GM23338 (cell line): ENCODE measurements at regions not wholly inside any gene's neighbourhood (a gene's known extent, or its start where the extent isn't known, plus 50 kb on each side); places are given as distances from the start of the nearest gene placed in this dataset.

Source experiments
- ATAC-seq: fragments of 200-7000 bp; cut with Tn5 transposase; 3 replicates; pipeline ENCODE4 v1.9.1; 2020
- DNase-seq: peaks from one replicate; pipeline ENCODE4 v3.0.0-alpha.2; 2015; ENCODE audit warnings: low spot score
- H2AFZ ChIP-seq: fragments of 200-600 bp; sonication (generic); 2 replicates; pipeline ENCODE4 v1.8.0; 2016; ENCODE audit warnings: antibody characterized with exemption, mild to moderate bottlenecking, moderate library complexity
- H3F3A ChIP-seq: fragments of 200-600 bp; sonication (generic); replicated peaks from 2 replicates; pipeline ENCODE4 v1.8.0; 2017; ENCODE audit warnings: antibody characterized with exemption, mixed run types, low read depth
- H3K27ac ChIP-seq: fragments of 200-600 bp; sonication (generic); 2 replicates; pipeline ENCODE4 v1.6.1; 2016; ENCODE audit warnings: low read depth
- H3K27me3 ChIP-seq: fragments of 200-600 bp; sonication (generic); 2 replicates; pipeline ENCODE4 v1.8.0; 2016; ENCODE audit warnings: mild to moderate bottlenecking, mixed run types, moderate library complexity; ENCODE audit not compliant: insufficient read depth
- H3K36me3 ChIP-seq: fragments of 200-600 bp; sonication (generic); 2 replicates; pipeline ENCODE4 v1.8.0; 2016; ENCODE audit warnings: mild to moderate bottlenecking; ENCODE audit not compliant: insufficient read depth
- H3K4me1 ChIP-seq: fragments of 200-600 bp; sonication (generic); 2 replicates; pipeline ENCODE4 v1.8.0; 2016; ENCODE audit warnings: mild to moderate bottlenecking, moderate library complexity; ENCODE audit not compliant: insufficient read depth
- H3K4me2 ChIP-seq: fragments of 200-600 bp; sonication (generic); 2 replicates; pipeline ENCODE4 v1.7.1; 2017; ENCODE audit warnings: mixed run types
- H3K4me3 ChIP-seq: fragments of 200-600 bp; sonication (generic); 2 replicates; pipeline ENCODE4 v1.6.1; 2016; ENCODE audit warnings: mixed run types
- H3K79me2 ChIP-seq: fragments of 200-600 bp; sonication (generic); replicated peaks from 2 replicates; pipeline ENCODE4 v1.8.0; 2017; ENCODE audit warnings: mild to moderate bottlenecking; ENCODE audit not compliant: insufficient read depth
- H3K9me2 ChIP-seq: fragments of 200-600 bp; sonication (generic); 2 replicates; pipeline ENCODE4 v1.8.0; 2017; ENCODE audit not compliant: insufficient read depth
- H4K20me1 ChIP-seq: fragments of 200-600 bp; sonication (generic); replicated peaks from 2 replicates; pipeline ENCODE4 v1.8.0; 2017; ENCODE audit warnings: mild to moderate bottlenecking; ENCODE audit not compliant: insufficient read depth
- H3K27ac Mint-ChIP-seq: 2 replicates; pipeline ENCODE4 v1.8.0; 2020; ENCODE audit warnings: inconsistent platforms, mild to moderate bottlenecking, moderate library complexity, mixed read lengths
- H3K27me3 Mint-ChIP-seq: 3 replicates; pipeline ENCODE4 v1.8.0; 2022; ENCODE audit warnings: low read depth, mild to moderate bottlenecking, moderate library complexity, mixed read lengths, inconsistent platforms; ENCODE audit not compliant: insufficient read depth, poor library complexity
- H3K36me3 Mint-ChIP-seq: 3 replicates; pipeline ENCODE4 v1.8.0; 2021; ENCODE audit warnings: low read depth, mild to moderate bottlenecking, inconsistent platforms, moderate library complexity, mixed read lengths
- H3K4me1 Mint-ChIP-seq: 3 replicates; pipeline ENCODE4 v1.8.0; 2020; ENCODE audit warnings: mild to moderate bottlenecking, inconsistent platforms, mixed read lengths
- H3K4me3 Mint-ChIP-seq: 3 replicates; pipeline ENCODE4 v1.8.0; 2021; ENCODE audit warnings: moderate library complexity, mild to moderate bottlenecking, inconsistent platforms, mixed read lengths
- H3K9me3 Mint-ChIP-seq: 3 replicates; pipeline ENCODE4 v1.8.0; 2020; ENCODE audit warnings: moderate library complexity, mild to moderate bottlenecking, inconsistent platforms, mixed read lengths
- EZH2 ChIP-seq: fragments of 200-600 bp; sonication (generic); IDR thresholded peaks from one replicate; pipeline ENCODE4 v1.8.0; 2017; ENCODE audit warnings: antibody characterized with exemption, mild to moderate bottlenecking, low read depth; ENCODE audit not compliant: unreplicated experiment
- JUNB ChIP-seq: IDR thresholded peaks from one replicate; pipeline ENCODE4 v1.6.1; 2016; ENCODE audit warnings: antibody characterized with exemption; ENCODE audit not compliant: unreplicated experiment
- NANOG ChIP-seq: IDR thresholded peaks from 2 replicates; pipeline ENCODE4 v1.6.1; 2016; ENCODE audit warnings: antibody characterized with exemption, borderline replicate concordance
- STAT1 ChIP-seq: IDR thresholded peaks from one replicate; pipeline ENCODE4 v1.6.1; 2016; ENCODE audit warnings: antibody characterized with exemption; ENCODE audit not compliant: unreplicated experiment
- ZNF331 ChIP-seq: fragments of 250-450 bp; sonication (Bioruptor Pico); IDR thresholded peaks from 2 replicates; pipeline ENCODE4 v1.5.0; 2020; ENCODE audit warnings: low read depth, mild to moderate bottlenecking, moderate library complexity
- TF ChIP-seq, protein P1 (sequence below): IDR thresholded peaks from one replicate; pipeline ENCODE4 v1.6.1; 2018; ENCODE audit warnings: antibody characterized with exemption; ENCODE audit not compliant: unreplicated experiment
- TF ChIP-seq, protein P2 (sequence below): IDR thresholded peaks from 2 replicates; pipeline ENCODE4 v1.6.1; 2016; ENCODE audit warnings: antibody characterized with exemption
- TF ChIP-seq, protein P3 (sequence below): fragments of 250-450 bp; sonication (Bioruptor Pico); IDR thresholded peaks from 2 replicates; pipeline ENCODE4 v1.5.0; 2020; ENCODE audit warnings: mild to moderate bottlenecking, moderate library complexity
- TF ChIP-seq, protein P4 (sequence below), 2 experiments: fragments of 200-600 bp in 1 of 2; sonication (generic) in 1 of 2; conservative IDR thresholded peaks; 2 replicates each; pipeline versions ENCODE4 v1.5.1 to v1.6.1; 2016 to 2017; ENCODE audit warnings: antibody characterized with exemption in 2 of 2, low read depth in 2 of 2, mild to moderate bottlenecking in 2 of 2, moderate library complexity in 1 of 2

DNA sequence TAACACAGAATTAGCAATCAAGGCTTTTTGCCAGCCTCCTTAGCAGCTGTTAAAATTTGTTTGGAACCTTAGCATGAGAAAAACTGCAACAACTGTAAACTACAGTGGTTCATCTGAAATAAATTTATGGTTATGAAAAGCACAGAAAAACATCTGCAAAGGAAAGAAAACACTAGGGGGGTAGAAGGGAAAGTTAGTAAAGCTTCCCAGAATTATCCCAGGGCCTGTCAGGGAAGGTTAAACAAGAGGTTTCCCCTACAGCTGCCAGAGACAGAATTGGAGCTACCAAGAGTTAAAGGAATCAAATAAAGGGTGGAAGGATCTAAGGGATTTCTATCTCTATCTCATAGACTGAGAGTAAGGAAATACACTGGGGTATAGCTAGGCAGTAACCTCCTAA, 234.7 kb upstream of the DIAPH2 start (continued):
- TF ChIP-seq, protein P1, sequence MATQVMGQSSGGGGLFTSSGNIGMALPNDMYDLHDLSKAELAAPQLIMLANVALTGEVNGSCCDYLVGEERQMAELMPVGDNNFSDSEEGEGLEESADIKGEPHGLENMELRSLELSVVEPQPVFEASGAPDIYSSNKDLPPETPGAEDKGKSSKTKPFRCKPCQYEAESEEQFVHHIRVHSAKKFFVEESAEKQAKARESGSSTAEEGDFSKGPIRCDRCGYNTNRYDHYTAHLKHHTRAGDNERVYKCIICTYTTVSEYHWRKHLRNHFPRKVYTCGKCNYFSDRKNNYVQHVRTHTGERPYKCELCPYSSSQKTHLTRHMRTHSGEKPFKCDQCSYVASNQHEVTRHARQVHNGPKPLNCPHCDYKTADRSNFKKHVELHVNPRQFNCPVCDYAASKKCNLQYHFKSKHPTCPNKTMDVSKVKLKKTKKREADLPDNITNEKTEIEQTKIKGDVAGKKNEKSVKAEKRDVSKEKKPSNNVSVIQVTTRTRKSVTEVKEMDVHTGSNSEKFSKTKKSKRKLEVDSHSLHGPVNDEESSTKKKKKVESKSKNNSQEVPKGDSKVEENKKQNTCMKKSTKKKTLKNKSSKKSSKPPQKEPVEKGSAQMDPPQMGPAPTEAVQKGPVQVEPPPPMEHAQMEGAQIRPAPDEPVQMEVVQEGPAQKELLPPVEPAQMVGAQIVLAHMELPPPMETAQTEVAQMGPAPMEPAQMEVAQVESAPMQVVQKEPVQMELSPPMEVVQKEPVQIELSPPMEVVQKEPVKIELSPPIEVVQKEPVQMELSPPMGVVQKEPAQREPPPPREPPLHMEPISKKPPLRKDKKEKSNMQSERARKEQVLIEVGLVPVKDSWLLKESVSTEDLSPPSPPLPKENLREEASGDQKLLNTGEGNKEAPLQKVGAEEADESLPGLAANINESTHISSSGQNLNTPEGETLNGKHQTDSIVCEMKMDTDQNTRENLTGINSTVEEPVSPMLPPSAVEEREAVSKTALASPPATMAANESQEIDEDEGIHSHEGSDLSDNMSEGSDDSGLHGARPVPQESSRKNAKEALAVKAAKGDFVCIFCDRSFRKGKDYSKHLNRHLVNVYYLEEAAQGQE: no peak
- no peak for TF ChIP-seq STAT1
- TF ChIP-seq ZNF331: no peak
- TF ChIP-seq JUNB: no peak

DNA sequence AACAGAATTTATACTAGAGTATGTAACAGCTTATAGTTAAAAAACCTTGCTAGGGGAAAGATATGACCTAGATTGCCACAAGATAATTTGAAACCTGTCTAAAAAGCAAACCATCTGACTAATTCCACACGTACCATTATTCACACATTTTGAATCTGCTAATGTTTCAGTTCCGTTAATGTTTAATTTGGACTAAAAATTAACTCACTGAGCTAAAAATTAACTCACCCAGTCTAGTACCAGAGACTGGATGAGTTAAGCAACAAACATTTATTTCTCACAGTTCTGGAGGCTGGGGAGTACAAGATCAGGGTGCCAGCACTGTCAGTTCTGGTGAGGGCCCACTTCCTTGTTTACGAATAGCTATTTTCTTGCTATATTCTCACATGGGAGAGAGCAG, 231.5 kb upstream of the DIAPH2 start:
- H3F3A ChIP-seq: no peaks in the 10 kb centered on the region
- DNase-seq (no peak), ATAC-seq (no peak)
- H3K27ac ChIP-seq: no peak overlapping the region
- H3K4me3 Mint-ChIP-seq: no peak overlapping the region
- no peaks in the 10 kb centered on the region for H3K27me3 Mint-ChIP-seq
- H3K9me2 ChIP-seq: no peaks in the 10 kb centered on the region
- no peaks in the 10 kb centered on the region for H3K36me3 ChIP-seq
- H3K4me2 ChIP-seq: no peak overlapping the region
- H3K27me3 ChIP-seq: no peaks in the 10 kb centered on the region
- H3K4me1 ChIP-seq: no peaks in the 10 kb centered on the region
- no peaks in the 10 kb centered on the region for H3K79me2 ChIP-seq
- H3K36me3 Mint-ChIP-seq: no peaks in the 10 kb centered on the region
- H3K4me3 ChIP-seq: no peak overlapping the region
- H2AFZ ChIP-seq: no peak overlapping the region
- H4K20me1 ChIP-seq: no peaks in the 10 kb centered on the region
- no peak overlapping the region for H3K27ac Mint-ChIP-seq
- H3K9me3 Mint-ChIP-seq: no peaks in the 10 kb centered on the region
- no peaks in the 10 kb centered on the region for H3K4me1 Mint-ChIP-seq
- TF ChIP-seq, protein P1: no peak
- TF ChIP-seq NANOG (no peak), EZH2 (no peak), STAT1 (no peak), ZNF331 (no peak)
- TF ChIP-seq, protein P2, sequence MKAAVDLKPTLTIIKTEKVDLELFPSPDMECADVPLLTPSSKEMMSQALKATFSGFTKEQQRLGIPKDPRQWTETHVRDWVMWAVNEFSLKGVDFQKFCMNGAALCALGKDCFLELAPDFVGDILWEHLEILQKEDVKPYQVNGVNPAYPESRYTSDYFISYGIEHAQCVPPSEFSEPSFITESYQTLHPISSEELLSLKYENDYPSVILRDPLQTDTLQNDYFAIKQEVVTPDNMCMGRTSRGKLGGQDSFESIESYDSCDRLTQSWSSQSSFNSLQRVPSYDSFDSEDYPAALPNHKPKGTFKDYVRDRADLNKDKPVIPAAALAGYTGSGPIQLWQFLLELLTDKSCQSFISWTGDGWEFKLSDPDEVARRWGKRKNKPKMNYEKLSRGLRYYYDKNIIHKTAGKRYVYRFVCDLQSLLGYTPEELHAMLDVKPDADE: no peak
- TF ChIP-seq, protein P3, sequence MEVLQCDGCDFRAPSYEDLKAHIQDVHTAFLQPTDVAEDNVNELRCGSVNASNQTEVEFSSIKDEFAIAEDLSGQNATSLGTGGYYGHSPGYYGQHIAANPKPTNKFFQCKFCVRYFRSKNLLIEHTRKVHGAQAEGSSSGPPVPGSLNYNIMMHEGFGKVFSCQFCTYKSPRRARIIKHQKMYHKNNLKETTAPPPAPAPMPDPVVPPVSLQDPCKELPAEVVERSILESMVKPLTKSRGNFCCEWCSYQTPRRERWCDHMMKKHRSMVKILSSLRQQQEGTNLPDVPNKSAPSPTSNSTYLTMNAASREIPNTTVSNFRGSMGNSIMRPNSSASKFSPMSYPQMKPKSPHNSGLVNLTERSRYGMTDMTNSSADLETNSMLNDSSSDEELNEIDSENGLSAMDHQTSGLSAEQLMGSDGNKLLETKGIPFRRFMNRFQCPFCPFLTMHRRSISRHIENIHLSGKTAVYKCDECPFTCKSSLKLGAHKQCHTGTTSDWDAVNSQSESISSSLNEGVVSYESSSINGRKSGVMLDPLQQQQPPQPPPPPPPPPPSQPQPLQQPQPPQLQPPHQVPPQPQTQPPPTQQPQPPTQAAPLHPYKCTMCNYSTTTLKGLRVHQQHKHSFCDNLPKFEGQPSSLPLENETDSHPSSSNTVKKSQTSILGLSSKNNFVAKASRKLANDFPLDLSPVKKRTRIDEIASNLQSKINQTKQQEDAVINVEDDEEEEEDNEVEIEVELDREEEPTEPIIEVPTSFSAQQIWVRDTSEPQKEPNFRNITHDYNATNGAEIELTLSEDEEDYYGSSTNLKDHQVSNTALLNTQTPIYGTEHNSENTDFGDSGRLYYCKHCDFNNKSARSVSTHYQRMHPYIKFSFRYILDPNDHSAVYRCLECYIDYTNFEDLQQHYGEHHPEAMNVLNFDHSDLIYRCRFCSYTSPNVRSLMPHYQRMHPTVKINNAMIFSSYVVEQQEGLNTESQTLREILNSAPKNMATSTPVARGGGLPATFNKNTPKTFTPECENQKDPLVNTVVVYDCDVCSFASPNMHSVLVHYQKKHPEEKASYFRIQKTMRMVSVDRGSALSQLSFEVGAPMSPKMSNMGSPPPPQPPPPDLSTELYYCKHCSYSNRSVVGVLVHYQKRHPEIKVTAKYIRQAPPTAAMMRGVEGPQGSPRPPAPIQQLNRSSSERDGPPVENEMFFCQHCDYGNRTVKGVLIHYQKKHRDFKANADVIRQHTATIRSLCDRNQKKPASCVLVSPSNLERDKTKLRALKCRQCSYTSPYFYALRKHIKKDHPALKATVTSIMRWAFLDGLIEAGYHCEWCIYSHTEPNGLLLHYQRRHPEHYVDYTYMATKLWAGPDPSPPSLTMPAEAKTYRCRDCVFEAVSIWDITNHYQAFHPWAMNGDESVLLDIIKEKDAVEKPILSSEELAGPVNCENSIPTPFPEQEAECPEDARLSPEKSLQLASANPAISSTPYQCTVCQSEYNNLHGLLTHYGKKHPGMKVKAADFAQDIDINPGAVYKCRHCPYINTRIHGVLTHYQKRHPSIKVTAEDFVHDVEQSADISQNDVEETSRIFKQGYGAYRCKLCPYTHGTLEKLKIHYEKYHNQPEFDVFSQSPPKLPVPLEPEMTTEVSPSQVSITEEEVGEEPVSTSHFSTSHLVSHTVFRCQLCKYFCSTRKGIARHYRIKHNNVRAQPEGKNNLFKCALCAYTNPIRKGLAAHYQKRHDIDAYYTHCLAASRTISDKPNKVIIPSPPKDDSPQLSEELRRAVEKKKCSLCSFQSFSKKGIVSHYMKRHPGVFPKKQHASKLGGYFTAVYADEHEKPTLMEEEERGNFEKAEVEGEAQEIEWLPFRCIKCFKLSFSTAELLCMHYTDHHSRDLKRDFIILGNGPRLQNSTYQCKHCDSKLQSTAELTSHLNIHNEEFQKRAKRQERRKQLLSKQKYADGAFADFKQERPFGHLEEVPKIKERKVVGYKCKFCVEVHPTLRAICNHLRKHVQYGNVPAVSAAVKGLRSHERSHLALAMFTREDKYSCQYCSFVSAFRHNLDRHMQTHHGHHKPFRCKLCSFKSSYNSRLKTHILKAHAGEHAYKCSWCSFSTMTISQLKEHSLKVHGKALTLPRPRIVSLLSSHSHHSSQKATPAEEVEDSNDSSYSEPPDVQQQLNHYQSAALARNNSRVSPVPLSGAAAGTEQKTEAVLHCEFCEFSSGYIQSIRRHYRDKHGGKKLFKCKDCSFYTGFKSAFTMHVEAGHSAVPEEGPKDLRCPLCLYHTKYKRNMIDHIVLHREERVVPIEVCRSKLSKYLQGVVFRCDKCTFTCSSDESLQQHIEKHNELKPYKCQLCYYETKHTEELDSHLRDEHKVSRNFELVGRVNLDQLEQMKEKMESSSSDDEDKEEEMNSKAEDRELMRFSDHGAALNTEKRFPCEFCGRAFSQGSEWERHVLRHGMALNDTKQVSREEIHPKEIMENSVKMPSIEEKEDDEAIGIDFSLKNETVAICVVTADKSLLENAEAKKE: no peak
- TF ChIP-seq, protein P4, sequence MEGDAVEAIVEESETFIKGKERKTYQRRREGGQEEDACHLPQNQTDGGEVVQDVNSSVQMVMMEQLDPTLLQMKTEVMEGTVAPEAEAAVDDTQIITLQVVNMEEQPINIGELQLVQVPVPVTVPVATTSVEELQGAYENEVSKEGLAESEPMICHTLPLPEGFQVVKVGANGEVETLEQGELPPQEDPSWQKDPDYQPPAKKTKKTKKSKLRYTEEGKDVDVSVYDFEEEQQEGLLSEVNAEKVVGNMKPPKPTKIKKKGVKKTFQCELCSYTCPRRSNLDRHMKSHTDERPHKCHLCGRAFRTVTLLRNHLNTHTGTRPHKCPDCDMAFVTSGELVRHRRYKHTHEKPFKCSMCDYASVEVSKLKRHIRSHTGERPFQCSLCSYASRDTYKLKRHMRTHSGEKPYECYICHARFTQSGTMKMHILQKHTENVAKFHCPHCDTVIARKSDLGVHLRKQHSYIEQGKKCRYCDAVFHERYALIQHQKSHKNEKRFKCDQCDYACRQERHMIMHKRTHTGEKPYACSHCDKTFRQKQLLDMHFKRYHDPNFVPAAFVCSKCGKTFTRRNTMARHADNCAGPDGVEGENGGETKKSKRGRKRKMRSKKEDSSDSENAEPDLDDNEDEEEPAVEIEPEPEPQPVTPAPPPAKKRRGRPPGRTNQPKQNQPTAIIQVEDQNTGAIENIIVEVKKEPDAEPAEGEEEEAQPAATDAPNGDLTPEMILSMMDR (conservative IDR thresholded peaks at IDR 0.05; ENCODE audit: low read depth in 2 of 2): no peak
